ENCODE measurements at regions not wholly inside any gene's neighbourhood (a gene's known extent, or its start where the extent isn't known, plus 50 kb on each side); places are given as distances from the start of the nearest gene placed in this dataset.

GRCh38 chr19:27676334-27676733 lies 1536.6 kb downstream of the UQCRFS1 start:
- no peaks in the 10 kb centered on the region; the same call in 1 of the 2 replicates for H3K9me3 ChIP-seq (ENCODE audit: insufficient read depth, low read length)
- DNase-seq (ENCODE audit: low read depth, low spot score) = no peak
- TF ChIP-seq YY1 (IDR thresholded peaks at IDR 0.05; ENCODE audit: insufficient read depth, insufficient read length) (no peak), SUZ12 (IDR thresholded peaks at IDR 0.05; ENCODE audit: extremely low read depth, insufficient read depth, insufficient read length) (no peak), ZNF274 (IDR thresholded peaks at IDR 0.05; ENCODE audit: low read depth, low read length) (no peak)

GRCh38 chr19:27675771-27676170 lies 1537.2 kb downstream of the UQCRFS1 start:
- no peaks in the 10 kb centered on the region for H3K4me1 ChIP-seq (ENCODE audit: insufficient read depth, insufficient read length)
- no peaks in the 10 kb centered on the region; the same call in 1 of the 2 replicates for H3K9me3 ChIP-seq (ENCODE audit: insufficient read depth, low read length)
- H3K9ac ChIP-seq (ENCODE audit: insufficient read length, low read depth) = no peak overlapping the region
- no peak for DNase-seq (ENCODE audit: low read depth, low spot score)
- H3K36me3 ChIP-seq (ENCODE audit: insufficient read depth, insufficient read length, low read length) = no peaks in the 10 kb centered on the region
- H3K27me3 ChIP-seq (ENCODE audit: insufficient read depth, insufficient read length) = no peaks in the 10 kb centered on the region
- TF ChIP-seq YY1 (IDR thresholded peaks at IDR 0.05; ENCODE audit: insufficient read depth, insufficient read length) (no peak), SUZ12 (IDR thresholded peaks at IDR 0.05; ENCODE audit: extremely low read depth, insufficient read depth, insufficient read length) (no peak), ZNF274 (IDR thresholded peaks at IDR 0.05; ENCODE audit: low read depth, low read length) (no peak)
- no peak overlapping the region for H3K4me3 ChIP-seq (ENCODE audit: insufficient read length, low read depth)

More at GRCh38 chr19:27676334-27676733, 1536.6 kb downstream of the UQCRFS1 start:
- Histone ChIP-seq H3K4me3 (ENCODE audit: insufficient read length, low read depth) (no peak overlapping the region), H3K9ac (ENCODE audit: insufficient read length, low read depth) (no peak overlapping the region), H3K27me3 (ENCODE audit: insufficient read depth, insufficient read length) (no peaks in the 10 kb centered on the region), H3K4me1 (ENCODE audit: insufficient read depth, insufficient read length) (no peaks in the 10 kb centered on the region), H3K36me3 (ENCODE audit: insufficient read depth, insufficient read length, low read length) (no peaks in the 10 kb centered on the region)

- TF ChIP-seq YY1 (IDR thresholded peaks at IDR 0.05; ENCODE audit: insufficient read depth, insufficient read length) = no peak
- TF ChIP-seq SUZ12 (IDR thresholded peaks at IDR 0.05; ENCODE audit: extremely low read depth, insufficient read depth, insufficient read length) = no peak
- no peak for TF ChIP-seq ZNF274 (IDR thresholded peaks at IDR 0.05; ENCODE audit: low read depth, low read length)
- no peak for DNase-seq (ENCODE audit: low read depth, low spot score)
Observed at GRCh38 chr19:27674701-27675100, 1538.2 kb downstream of the UQCRFS1 start.

GRCh38 chr19:27673986-27674385 lies 1539.0 kb downstream of the UQCRFS1 start:
- Histone ChIP-seq H3K9ac (ENCODE audit: insufficient read length, low read depth) (no peak overlapping the region), H3K27me3 (ENCODE audit: insufficient read depth, insufficient read length) (no peaks in the 10 kb centered on the region), H3K4me3 (ENCODE audit: insufficient read length, low read depth) (no peak overlapping the region), H3K9me3 (ENCODE audit: insufficient read depth, low read length) (no peaks in the 10 kb centered on the region; the same call in 1 of the 2 replicates), H3K4me1 (ENCODE audit: insufficient read depth, insufficient read length) (no peaks in the 10 kb centered on the region), H3K36me3 (ENCODE audit: insufficient read depth, insufficient read length, low read length) (no peaks in the 10 kb centered on the region)
- no peak for TF ChIP-seq ZNF274 (IDR thresholded peaks at IDR 0.05; ENCODE audit: low read depth, low read length)
- no peak for TF ChIP-seq SUZ12 (IDR thresholded peaks at IDR 0.05; ENCODE audit: extremely low read depth, insufficient read depth, insufficient read length)
- TF ChIP-seq YY1 (IDR thresholded peaks at IDR 0.05; ENCODE audit: insufficient read depth, insufficient read length) = no peak
- no peak for DNase-seq (ENCODE audit: low read depth, low spot score)

More at GRCh38 chr19:27674701-27675100, 1538.2 kb downstream of the UQCRFS1 start:
- Histone ChIP-seq H3K36me3 (ENCODE audit: insufficient read depth, insufficient read length, low read length) (no peaks in the 10 kb centered on the region), H3K9ac (ENCODE audit: insufficient read length, low read depth) (no peak overlapping the region), H3K27me3 (ENCODE audit: insufficient read depth, insufficient read length) (no peaks in the 10 kb centered on the region), H3K4me3 (ENCODE audit: insufficient read length, low read depth) (no peak overlapping the region), H3K9me3 (ENCODE audit: insufficient read depth, low read length) (no peaks in the 10 kb centered on the region; the same call in 1 of the 2 replicates), H3K4me1 (ENCODE audit: insufficient read depth, insufficient read length) (no peaks in the 10 kb centered on the region)

GRCh38 chr19:27672309-27673047 lies 1540.5 kb downstream of the UQCRFS1 start:
- Histone ChIP-seq H3K9ac (ENCODE audit: insufficient read length, low read depth) (no peak overlapping the region), H3K4me1 (ENCODE audit: insufficient read depth, insufficient read length) (no peaks in the 10 kb centered on the region), H3K4me3 (ENCODE audit: insufficient read length, low read depth) (no peak overlapping the region), H3K9me3 (ENCODE audit: insufficient read depth, low read length) (no peaks in the 10 kb centered on the region; the same call in 1 of the 2 replicates), H3K36me3 (ENCODE audit: insufficient read depth, insufficient read length, low read length) (no peaks in the 10 kb centered on the region), H3K27me3 (ENCODE audit: insufficient read depth, insufficient read length) (no peaks in the 10 kb centered on the region)
- TF ChIP-seq ZNF274 (IDR thresholded peaks at IDR 0.05; ENCODE audit: low read depth, low read length) (no peak), YY1 (IDR thresholded peaks at IDR 0.05; ENCODE audit: insufficient read depth, insufficient read length) (no peak), SUZ12 (IDR thresholded peaks at IDR 0.05; ENCODE audit: extremely low read depth, insufficient read depth, insufficient read length) (no peak)
- no peak for DNase-seq (ENCODE audit: low read depth, low spot score)

GRCh38 chr19:27671876-27672275 lies 1541.1 kb downstream of the UQCRFS1 start:
- TF ChIP-seq YY1 (IDR thresholded peaks at IDR 0.05; ENCODE audit: insufficient read depth, insufficient read length) (no peak), SUZ12 (IDR thresholded peaks at IDR 0.05; ENCODE audit: extremely low read depth, insufficient read depth, insufficient read length) (no peak), ZNF274 (IDR thresholded peaks at IDR 0.05; ENCODE audit: low read depth, low read length) (no peak)
- DNase-seq (ENCODE audit: low read depth, low spot score) = no peak
- Histone ChIP-seq H3K4me1 (ENCODE audit: insufficient read depth, insufficient read length) (no peaks in the 10 kb centered on the region), H3K4me3 (ENCODE audit: insufficient read length, low read depth) (no peak overlapping the region), H3K27me3 (ENCODE audit: insufficient read depth, insufficient read length) (no peaks in the 10 kb centered on the region), H3K36me3 (ENCODE audit: insufficient read depth, insufficient read length, low read length) (no peaks in the 10 kb centered on the region), H3K9me3 (ENCODE audit: insufficient read depth, low read length) (no peaks in the 10 kb centered on the region; the same call in 1 of the 2 replicates), H3K9ac (ENCODE audit: insufficient read length, low read depth) (no peak overlapping the region)

- H3K9me3 ChIP-seq (ENCODE audit: insufficient read depth, low read length) = peaks cover 29% of the 10 kb centered on the region
Observed at GRCh38 chr19:27660428-27660827, 1552.5 kb downstream of the UQCRFS1 start.

More at GRCh38 chr19:27660428-27660827, 1552.5 kb downstream of the UQCRFS1 start:
- Histone ChIP-seq H3K27me3 (ENCODE audit: insufficient read depth, insufficient read length) (no peaks in the 10 kb centered on the region), H3K9ac (ENCODE audit: insufficient read length, low read depth) (no peak overlapping the region), H3K4me3 (ENCODE audit: insufficient read length, low read depth) (no peak overlapping the region), H3K4me1 (ENCODE audit: insufficient read depth, insufficient read length) (no peaks in the 10 kb centered on the region), H3K36me3 (ENCODE audit: insufficient read depth, insufficient read length, low read length) (no peaks in the 10 kb centered on the region)
- TF ChIP-seq YY1 (IDR thresholded peaks at IDR 0.05; ENCODE audit: insufficient read depth, insufficient read length) (no peak), ZNF274 (IDR thresholded peaks at IDR 0.05; ENCODE audit: low read depth, low read length) (no peak), SUZ12 (IDR thresholded peaks at IDR 0.05; ENCODE audit: extremely low read depth, insufficient read depth, insufficient read length) (no peak)
- DNase-seq (ENCODE audit: low read depth, low spot score) = no peak

Data from NT2/D1 (cell line).